Trophoblast cell (in vitro differentiated cells and primary cell): ENCODE measurements at regions not wholly inside any gene's neighbourhood (a gene's known extent, or its start where the extent isn't known, plus 50 kb on each side); places are given as distances from the start of the nearest gene placed in this dataset.
"Not testable (repeated sequence)": the region's sequence is repeated elsewhere in the genome, so short reads cannot be mapped to it uniquely, and the experiment has no call there.

Source experiments
- DNase-seq, 2 donors: peaks; one replicate each; pipeline ENCODE4 v3.0.0-alpha.2; 2016
- H2AFZ ChIP-seq: 2 replicates; pipeline ENCODE4 v1.6.1; 2013; ENCODE audit warnings: low read length, moderate library complexity, mild to moderate bottlenecking; ENCODE audit not compliant: insufficient read depth, poor library complexity
- H2AK5ac ChIP-seq: 2 replicates; pipeline ENCODE4 v1.6.1; 2013; ENCODE audit warnings: mild to moderate bottlenecking, low read length
- H2BK120ac ChIP-seq: 2 replicates; pipeline ENCODE4 v1.6.1; 2013; ENCODE audit warnings: low read length, mild to moderate bottlenecking, moderate library complexity; ENCODE audit not compliant: insufficient read depth, poor library complexity
- H2BK12ac ChIP-seq: 2 replicates; pipeline ENCODE4 v1.6.1; 2013; ENCODE audit warnings: mild to moderate bottlenecking, low read length, moderate library complexity
- H2BK5ac ChIP-seq: 2 replicates; pipeline ENCODE4 v1.6.1; 2013; ENCODE audit warnings: low read length, low read depth, moderate library complexity, mild to moderate bottlenecking; ENCODE audit not compliant: poor library complexity
- H3K14ac ChIP-seq: 2 replicates; pipeline ENCODE4 v1.6.1; 2013; ENCODE audit warnings: mild to moderate bottlenecking, low read length
- H3K18ac ChIP-seq: 2 replicates; pipeline ENCODE4 v1.6.1; 2013; ENCODE audit warnings: mild to moderate bottlenecking, low read length
- H3K23ac ChIP-seq: 2 replicates; pipeline ENCODE4 v1.6.1; 2013; ENCODE audit warnings: low read length
- H3K27ac ChIP-seq: 2 replicates; pipeline ENCODE4 v1.5.1; 2013; ENCODE audit warnings: low read depth, mild to moderate bottlenecking, inconsistent platforms, low read length, moderate library complexity
- H3K27me3 ChIP-seq: 2 replicates; pipeline ENCODE4 v1.6.1; 2013; ENCODE audit warnings: inconsistent platforms, mild to moderate bottlenecking, low read length, moderate library complexity; ENCODE audit not compliant: insufficient read depth
- H3K36me3 ChIP-seq, 2 experiments: 1 replicate in 1 of 2; 2 replicates in 1 of 2; pipeline ENCODE4 v1.6.1; 2013; ENCODE audit warnings: low read length in 2 of 2, mild to moderate bottlenecking in 2 of 2, moderate library complexity in 1 of 2; ENCODE audit not compliant: insufficient read depth in 2 of 2, control insufficient read depth in 1 of 2
- H3K4ac ChIP-seq: 2 replicates; pipeline ENCODE4 v1.6.1; 2013; ENCODE audit warnings: low read depth, mild to moderate bottlenecking, low read length, moderate library complexity
- H3K4me1 ChIP-seq, 2 experiments: 1 replicate in 1 of 2; 2 replicates in 1 of 2; pipeline ENCODE4 v1.6.1; 2013; ENCODE audit warnings: low read length in 2 of 2, mild to moderate bottlenecking in 2 of 2, moderate library complexity in 1 of 2; ENCODE audit not compliant: insufficient read depth in 2 of 2, control insufficient read depth in 1 of 2
- H3K4me2 ChIP-seq: 2 replicates; pipeline ENCODE4 v1.6.1; 2013; ENCODE audit warnings: inconsistent platforms, mild to moderate bottlenecking, low read length, moderate library complexity
- H3K4me3 ChIP-seq: 2 replicates; pipeline ENCODE4 v1.5.1; 2013; ENCODE audit warnings: mild to moderate bottlenecking, low read depth, low read length, inconsistent platforms
- H3K79me1 ChIP-seq: one replicate; pipeline ENCODE4 v1.6.1; 2013; ENCODE audit warnings: low read length
- H3K79me2 ChIP-seq: 2 replicates; pipeline ENCODE4 v1.6.1; 2013; ENCODE audit warnings: low read length, mild to moderate bottlenecking; ENCODE audit not compliant: control insufficient read depth, insufficient read depth, poor library complexity
- H3K9ac ChIP-seq: 2 replicates; pipeline ENCODE4 v1.6.1; 2013; ENCODE audit warnings: mild to moderate bottlenecking, low read length
- H3K9me3 ChIP-seq: 2 replicates; pipeline ENCODE4 v1.6.1; 2013; ENCODE audit warnings: low read depth, mild to moderate bottlenecking, control low read depth, inconsistent platforms, low read length; ENCODE audit not compliant: insufficient read depth
- H4K12ac ChIP-seq: 2 replicates; pipeline ENCODE4 v1.6.1; 2013; ENCODE audit warnings: low read depth, mild to moderate bottlenecking, low read length, moderate library complexity
- H4K8ac ChIP-seq: 2 replicates; pipeline ENCODE4 v1.6.1; 2013; ENCODE audit warnings: low read depth, mild to moderate bottlenecking, low read length, moderate library complexity
- H4K91ac ChIP-seq: one replicate; pipeline ENCODE4 v1.6.1; 2013; ENCODE audit warnings: low read depth, mild to moderate bottlenecking, low read length, moderate library complexity
- WGBS: extraction: QIAGEN DNeasy Blood & Tissue Kit; methylation state at CpG from one replicate; pipeline ENCODE4 v1.1.7; 2013; ENCODE audit warnings: missing lambda C conversion rate; ENCODE audit not compliant: insufficient read length, insufficient coverage; ENCODE audit errors: extremely low coverage; 5-methylcytosine and 5-hydroxymethylcytosine counted together

- H4K12ac ChIP-seq = no peak overlapping the region
- H3K27ac ChIP-seq = peak overlapping the region; percentile 60
- H3K4me1 ChIP-seq = peaks cover 11 to 24% of the 10 kb centered on the region in 2 experiments
- no CpG with 5 or more reads among the region's 2 CpGs for WGBS
- no peak overlapping the region for H3K4me3 ChIP-seq
- no peaks in the 10 kb centered on the region for H3K36me3 ChIP-seq
- no peak overlapping the region for H2BK12ac ChIP-seq
- H3K9ac ChIP-seq = no peak overlapping the region
- no peak overlapping the region for H4K8ac ChIP-seq
- DNase-seq = no peak
- no peak overlapping the region for H3K4ac ChIP-seq
- H4K91ac ChIP-seq = no peak overlapping the region
- no peak overlapping the region for H2AK5ac ChIP-seq
- H2BK5ac ChIP-seq = no peak overlapping the region
- no peak overlapping the region for H2AFZ ChIP-seq
- H3K79me1 ChIP-seq = peaks cover 19% of the 10 kb centered on the region
- H3K27me3 ChIP-seq = no peaks in the 10 kb centered on the region
- no peak overlapping the region for H3K4me2 ChIP-seq
- H3K79me2 ChIP-seq = peaks cover 3% of the 10 kb centered on the region
- H2BK120ac ChIP-seq = peak overlapping the region; percentile 1
- H3K18ac ChIP-seq = no peak overlapping the region
- no peak overlapping the region for H3K14ac ChIP-seq
- no peak overlapping the region for H3K23ac ChIP-seq
- no peaks in the 10 kb centered on the region for H3K9me3 ChIP-seq
Measured at GRCh38 chr2:48049371-48049770, 143.1 kb upstream of the FBXO11 start.

- Histone ChIP-seq H3K4me1 (peaks cover 9 to 20% of the 10 kb centered on the region in 2 experiments), H3K79me2 (peaks cover 1% of the 10 kb centered on the region)
- no CpG with 5 or more reads among the region's 5 CpGs for WGBS
Measured at GRCh38 chr2:48050711-48051110, 144.4 kb upstream of the FBXO11 start.

GRCh38 chr2:48059975-48060374 lies 153.7 kb upstream of the FBXO11 start:
- no peak overlapping the region for H3K4me3 ChIP-seq
- H3K27me3 ChIP-seq = no peaks in the 10 kb centered on the region
- H3K14ac ChIP-seq = no peak overlapping the region
- H2AFZ ChIP-seq = no peak overlapping the region
- H3K18ac ChIP-seq = no peak overlapping the region
- no peaks in the 10 kb centered on the region for H3K36me3 ChIP-seq
- no peak overlapping the region for H4K12ac ChIP-seq
- no peaks in the 10 kb centered on the region for H3K79me1 ChIP-seq
- no peak overlapping the region for H4K8ac ChIP-seq
- H3K9ac ChIP-seq = no peak overlapping the region
- no peak overlapping the region for H3K23ac ChIP-seq
- H4K91ac ChIP-seq = no peak overlapping the region
- H2BK12ac ChIP-seq = no peak overlapping the region
- no peak overlapping the region for H2BK120ac ChIP-seq
- no CpG with 5 or more reads among the region's 1 CpG for WGBS
- H2AK5ac ChIP-seq = no peak overlapping the region
- H3K4ac ChIP-seq = no peak overlapping the region
- no peaks in the 10 kb centered on the region for H3K9me3 ChIP-seq
- peak in 1 of 2 donors; percentile 37 for DNase-seq
- no peak overlapping the region for H3K27ac ChIP-seq
- no peak overlapping the region for H3K4me2 ChIP-seq
- H2BK5ac ChIP-seq = no peak overlapping the region
- no peaks in the 10 kb centered on the region for H3K4me1 ChIP-seq
- H3K79me2 ChIP-seq = no peaks in the 10 kb centered on the region

More at GRCh38 chr2:48050711-48051110, 144.4 kb upstream of the FBXO11 start:
- Histone ChIP-seq H3K9me3 (no peaks in the 10 kb centered on the region), H2AK5ac (no peak overlapping the region), H3K36me3 (no peaks in the 10 kb centered on the region), H3K18ac (no peak overlapping the region), H3K4me2 (no peak overlapping the region), H2AFZ (no peak overlapping the region), H3K14ac (no peak overlapping the region), H3K27ac (peak overlapping the region; percentile 61), H3K4me3 (no peak overlapping the region), H2BK120ac (no peak overlapping the region), H2BK12ac (no peak overlapping the region), H3K23ac (no peak overlapping the region), H4K12ac (no peak overlapping the region), H2BK5ac (no peak overlapping the region), H3K4ac (no peak overlapping the region), H4K91ac (no peak overlapping the region), H4K8ac (no peak overlapping the region), H3K9ac (no peak overlapping the region), H3K79me1 (peaks cover 14% of the 10 kb centered on the region), H3K27me3 (no peaks in the 10 kb centered on the region)
- peak; percentile 54 to 84 for DNase-seq

- H2AFZ ChIP-seq, H2BK12ac ChIP-seq, H3K9me3 ChIP-seq, H3K27ac ChIP-seq, H3K23ac ChIP-seq, H3K79me2 ChIP-seq, DNase-seq, H4K8ac ChIP-seq, H3K4me1 ChIP-seq, H4K91ac ChIP-seq, H2BK5ac ChIP-seq, H4K12ac ChIP-seq, H3K79me1 ChIP-seq, H2AK5ac ChIP-seq, H3K4me2 ChIP-seq, H3K18ac ChIP-seq, H3K9ac ChIP-seq, H2BK120ac ChIP-seq, H3K36me3 ChIP-seq, H3K4me3 ChIP-seq, H3K27me3 ChIP-seq, H3K14ac ChIP-seq, H3K4ac ChIP-seq: not testable (repeated sequence)
- WGBS = no CpG with 5 or more reads among the region's 4 CpGs
Measured at GRCh38 chr2:48061656-48062055, 155.4 kb upstream of the FBXO11 start.
